PC-3 (cell line): ENCODE measurements at regions not wholly inside any gene's neighbourhood (a gene's known extent, or its start where the extent isn't known, plus 50 kb on each side); places are given as distances from the start of the nearest gene placed in this dataset.

Source experiments
- ATAC-seq: fragments of 200-7000 bp; cut with Tn5 transposase; 2 replicates; pipeline ENCODE4 v1.9.1; 2020; ENCODE audit warnings: mild to moderate bottlenecking, moderate library complexity
- BruUV-seq: library from RNA; stranded (reverse); fragments of 400-500 nt; replicated peaks from 2 replicates; lab custom pipeline; 2021; lab: Mats Ljungman, UMichigan
- CTCF ChIA-PET: fragments of 300-600 bp; sonication (Branson Sonifier 250); formaldehyde crosslinking; loops from one replicate; lab custom pipeline; 2022; ENCODE audit warnings: antibody characterized with exemption; lab: Charles Lee
- POLR2A ChIA-PET: fragments of 300-600 bp; sonication (Branson Sonifier 250); formaldehyde crosslinking; loops from one replicate; lab custom pipeline; 2022; ENCODE audit warnings: antibody characterized with exemption; ENCODE audit not compliant: unreplicated experiment; lab: Charles Lee
- DNase-seq: peaks from one replicate; pipeline ENCODE4 v3.0.0-alpha.2; 2015
- H2AFZ ChIP-seq: fragments of 300-600 bp; sonication (generic); 2 replicates; pipeline ENCODE4 v1.6.0; 2016; ENCODE audit warnings: antibody characterized with exemption, low read length
- H3F3A ChIP-seq: fragments of 300-600 bp; sonication (generic); one replicate; pipeline ENCODE4 v1.6.0; 2017; ENCODE audit warnings: antibody characterized with exemption, low read length, control low read depth, mild to moderate bottlenecking; ENCODE audit not compliant: unreplicated experiment
- H3K27ac ChIP-seq: fragments of 300-600 bp; sonication (generic); 2 replicates; pipeline ENCODE4 v1.5.1; 2016; ENCODE audit warnings: mild to moderate bottlenecking, low read length
- H3K27me3 ChIP-seq: fragments of 300-600 bp; sonication (generic); 2 replicates; pipeline ENCODE4 v1.6.1; 2016; ENCODE audit warnings: low read length, mixed read lengths
- H3K36me3 ChIP-seq: fragments of 300-600 bp; sonication (generic); 2 replicates; pipeline ENCODE4 v1.6.1; 2016; ENCODE audit warnings: low read depth, mixed run types, low read length, mixed read lengths
- H3K4me1 ChIP-seq: fragments of 300-600 bp; sonication (generic); 2 replicates; pipeline ENCODE4 v1.5.1; 2016; ENCODE audit warnings: low read length; ENCODE audit not compliant: insufficient read depth
- H3K4me2 ChIP-seq: fragments of 300-600 bp; sonication (generic); 2 replicates; pipeline ENCODE4 v1.6.0; 2016; ENCODE audit warnings: low read length
- H3K4me3 ChIP-seq: fragments of 300-600 bp; sonication (generic); 2 replicates; pipeline ENCODE4 v1.5.1; 2016; ENCODE audit warnings: mild to moderate bottlenecking, low read length, mixed read lengths
- H3K79me2 ChIP-seq: fragments of 300-600 bp; sonication (generic); 2 replicates; pipeline ENCODE4 v1.6.1; 2017; ENCODE audit warnings: low read length, mixed read lengths
- H3K9ac ChIP-seq: fragments of 300-600 bp; sonication (generic); 2 replicates; pipeline ENCODE4 v1.6.0; 2016; ENCODE audit warnings: mild to moderate bottlenecking, low read length
- H3K9me2 ChIP-seq: fragments of 300-600 bp; sonication (generic); replicated peaks from 2 replicates; pipeline ENCODE4 v1.6.1; 2016; ENCODE audit warnings: mixed run types, low read length, mixed read lengths
- H3K9me3 ChIP-seq: fragments of 300-600 bp; sonication (generic); 2 replicates; pipeline ENCODE4 v1.6.1; 2016; ENCODE audit warnings: low read length, mixed read lengths
- H4K20me1 ChIP-seq: fragments of 300-600 bp; sonication (generic); 2 replicates; pipeline ENCODE4 v1.6.1; 2016; ENCODE audit warnings: low read length, mixed read lengths
- CTCF ChIP-seq: fragments of 300-600 bp; sonication (generic); conservative IDR thresholded peaks from 2 replicates; pipeline ENCODE4 v1.5.1; 2017; ENCODE audit warnings: antibody characterized with exemption, low read depth, mild to moderate bottlenecking, low read length
- EZH2 ChIP-seq: fragments of 300-600 bp; sonication (generic); IDR thresholded peaks from one replicate; pipeline ENCODE4 v1.6.1; 2017; ENCODE audit warnings: antibody characterized with exemption, mild to moderate bottlenecking, low read length; ENCODE audit not compliant: unreplicated experiment
- EZH2phosphoT487 ChIP-seq: fragments of 300-600 bp; sonication (generic); IDR thresholded peaks from 2 replicates; pipeline ENCODE4 v1.6.1; 2018; ENCODE audit warnings: mild to moderate bottlenecking, antibody characterized with exemption, low read length, borderline replicate concordance
- intact Hi-C: fragments of 100-400 bp; cut with micrococcal nuclease; formaldehyde crosslinking; loops from 2 replicates; pipeline ENCODE4 v1.9.0; 2023

- Histone ChIP-seq H3K9me3 (no peaks in the 10 kb centered on the region), H3K4me3 (no peak overlapping the region), H3K9me2 (no peaks in the 10 kb centered on the region), H3K27me3 (no peaks in the 10 kb centered on the region), H2AFZ (no peak overlapping the region), H3K9ac (no peak overlapping the region), H4K20me1 (no peaks in the 10 kb centered on the region), H3F3A (no peaks in the 10 kb centered on the region), H3K36me3 (no peaks in the 10 kb centered on the region), H3K79me2 (no peaks in the 10 kb centered on the region), H3K27ac (no peak overlapping the region), H3K4me1 (no peaks in the 10 kb centered on the region), H3K4me2 (no peak overlapping the region)
- DNase-seq = no peak
- TF ChIP-seq EZH2phosphoT487 (no peak), EZH2 (no peak), CTCF (no peak)
- ChIA-PET CTCF (no interaction called here), POLR2A (no interaction called here)
- intact Hi-C loops = no loop called here
- ATAC-seq = no peak
- BruUV-seq = no TSS peak
Observed at GRCh38 chr5:84573017-84573712, 188.5 kb upstream of the EDIL3 start.

- no peaks in the 10 kb centered on the region for H3K27me3 ChIP-seq
- H3F3A ChIP-seq = no peaks in the 10 kb centered on the region
- ATAC-seq = no peak
- ChIA-PET POLR2A (no interaction called here), CTCF (no interaction called here)
- TF ChIP-seq CTCF (no peak), EZH2phosphoT487 (no peak), EZH2 (no peak)
- no peaks in the 10 kb centered on the region for H3K36me3 ChIP-seq
- no peak for DNase-seq
- no peak overlapping the region for H3K27ac ChIP-seq
- H3K9me3 ChIP-seq = no peaks in the 10 kb centered on the region
- intact Hi-C loops = no loop called here
- no peak overlapping the region for H3K4me2 ChIP-seq
- H3K4me1 ChIP-seq = no peaks in the 10 kb centered on the region
- H2AFZ ChIP-seq = no peak overlapping the region
- no peak overlapping the region for H3K4me3 ChIP-seq
- no TSS peak for BruUV-seq
- H3K9me2 ChIP-seq = no peaks in the 10 kb centered on the region
- no peaks in the 10 kb centered on the region for H3K79me2 ChIP-seq
- H3K9ac ChIP-seq = no peak overlapping the region
- no peaks in the 10 kb centered on the region for H4K20me1 ChIP-seq
Observed at GRCh38 chr5:84569307-84569706, 184.6 kb upstream of the EDIL3 start.

- H2AFZ ChIP-seq = no peak overlapping the region
- H3K9me2 ChIP-seq = no peaks in the 10 kb centered on the region
- H3K27me3 ChIP-seq = no peaks in the 10 kb centered on the region
- H3K4me1 ChIP-seq = no peaks in the 10 kb centered on the region
- no peak overlapping the region for H3K4me2 ChIP-seq
- no peaks in the 10 kb centered on the region for H3F3A ChIP-seq
- H3K9me3 ChIP-seq = no peaks in the 10 kb centered on the region
- no peaks in the 10 kb centered on the region for H3K79me2 ChIP-seq
- ATAC-seq (no peak), DNase-seq (no peak)
- POLR2A ChIA-PET = no interaction called here
- no peak overlapping the region for H3K9ac ChIP-seq
- no peak overlapping the region for H3K27ac ChIP-seq
- intact Hi-C loops = no loop called here
- H4K20me1 ChIP-seq = no peaks in the 10 kb centered on the region
- CTCF ChIA-PET = no interaction called here
- no TSS peak for BruUV-seq
- no peaks in the 10 kb centered on the region for H3K36me3 ChIP-seq
- TF ChIP-seq EZH2 (no peak), CTCF (no peak), EZH2phosphoT487 (no peak)
- H3K4me3 ChIP-seq = no peak overlapping the region
Observed at GRCh38 chr5:84568171-84568570, 183.5 kb upstream of the EDIL3 start.
